ENCODE measurements at regions not wholly inside any gene's neighbourhood (a gene's known extent, or its start where the extent isn't known, plus 50 kb on each side); places are given as distances from the start of the nearest gene placed in this dataset.

DNA sequence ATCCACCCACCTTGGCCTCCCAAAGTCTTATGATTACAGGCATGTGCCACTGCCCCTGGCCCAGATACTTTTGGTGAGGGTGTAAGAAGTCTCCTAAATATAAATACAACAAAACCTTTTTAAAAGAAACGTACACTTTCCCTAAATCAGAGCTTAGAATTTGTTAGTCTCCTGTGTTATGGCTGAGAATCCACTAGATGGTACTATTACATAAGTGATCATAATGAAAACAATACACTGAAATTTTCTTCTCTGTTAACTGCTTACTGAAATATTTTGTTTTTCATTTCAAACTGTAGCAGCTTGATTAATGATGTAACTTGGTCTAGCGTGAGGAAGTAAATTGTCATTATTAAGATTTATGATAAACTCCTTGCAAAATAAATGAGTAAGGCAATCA, 74.8 kb upstream of the FAM98A start:
- peaks cover 16% of the 10 kb centered on the region for H3K4me1 Mint-ChIP-seq
- no peak overlapping the region for H3K27ac Mint-ChIP-seq
- POLR2A ChIA-PET: interaction anchor here (0.5 kb wide), 1 partner anchor 1385 kb away, joined by 3 read pairs; no protein-coding TSS in a partner anchor

DNA sequence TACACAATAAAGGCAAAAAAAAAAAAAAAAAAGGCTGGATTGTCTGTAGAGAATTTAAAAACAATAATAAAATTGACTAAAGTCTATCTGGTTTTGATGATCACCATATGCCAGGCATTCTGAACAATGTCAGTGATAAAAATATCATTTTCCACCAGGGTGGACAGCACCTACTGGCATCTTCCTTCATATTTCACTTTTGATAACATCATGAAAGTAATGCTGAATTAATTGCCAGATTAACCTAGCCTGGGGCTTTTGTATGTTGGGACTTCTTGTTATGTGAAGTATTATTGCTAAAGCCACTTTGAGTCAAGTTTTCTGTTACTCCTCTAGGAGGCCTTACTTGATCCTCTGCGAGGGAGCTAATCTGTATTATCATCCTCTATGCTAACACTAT, 73.8 kb upstream of the FAM98A start:
- H3K4me3 Mint-ChIP-seq: no peak overlapping the region
- ATAC-seq (no peak), DNase-seq (ENCODE audit: low spot score) (no peak)
- no peaks in the 10 kb centered on the region for H3K27me3 Mint-ChIP-seq (ENCODE audit: low read depth)
- peaks cover 10% of the 10 kb centered on the region for H3K9me3 Mint-ChIP-seq
- H3K27ac Mint-ChIP-seq: no peak overlapping the region
- ChIA-PET CTCF (interaction anchor here (1.4 to 1.5 kb wide), 2 partner anchors 9 to 36 kb away, joined by 3 to 5 read pairs; no protein-coding TSS in a partner anchor), POLR2A (no interaction called here)
- H3K4me1 Mint-ChIP-seq: peaks cover 5% of the 10 kb centered on the region
- peaks cover 11% of the 10 kb centered on the region for H3K36me3 Mint-ChIP-seq
- TF ChIP-seq ZNF671 (CRISPR knock-in tag; IDR thresholded peaks at IDR 0.05) (no peak), FOXJ3 (CRISPR knock-in tag; IDR thresholded peaks at IDR 0.05; ENCODE audit: borderline replicate concordance) (no peak), SOX15 (CRISPR knock-in tag; IDR thresholded peaks at IDR 0.05) (no peak), ATF2 (CRISPR knock-in tag; IDR thresholded peaks at IDR 0.05; ENCODE audit: borderline replicate concordance, low read depth) (no peak), FOXP1 (CRISPR knock-in tag; IDR thresholded peaks at IDR 0.05; ENCODE audit: borderline replicate concordance) (no peak), USF2 (CRISPR knock-in tag; IDR thresholded peaks at IDR 0.05) (no peak), IRF2 (CRISPR knock-in tag; IDR thresholded peaks at IDR 0.05; ENCODE audit: borderline replicate concordance, low read depth) (no peak), MYBL2 (CRISPR knock-in tag; IDR thresholded peaks at IDR 0.05) (no peak), ELF4 (CRISPR knock-in tag; IDR thresholded peaks at IDR 0.05; ENCODE audit: low read depth) (no peak), NR1H2 (CRISPR knock-in tag; IDR thresholded peaks at IDR 0.05) (no peak), CREB1 (CRISPR knock-in tag; IDR thresholded peaks at IDR 0.05) (no peak), FOXK1 (CRISPR knock-in tag; IDR thresholded peaks at IDR 0.05) (no peak)
- TF ChIP-seq, protein P1, sequence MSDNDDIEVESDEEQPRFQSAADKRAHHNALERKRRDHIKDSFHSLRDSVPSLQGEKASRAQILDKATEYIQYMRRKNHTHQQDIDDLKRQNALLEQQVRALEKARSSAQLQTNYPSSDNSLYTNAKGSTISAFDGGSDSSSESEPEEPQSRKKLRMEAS (CRISPR knock-in tag; IDR thresholded peaks at IDR 0.05): no peak
- TF ChIP-seq, protein P2, sequence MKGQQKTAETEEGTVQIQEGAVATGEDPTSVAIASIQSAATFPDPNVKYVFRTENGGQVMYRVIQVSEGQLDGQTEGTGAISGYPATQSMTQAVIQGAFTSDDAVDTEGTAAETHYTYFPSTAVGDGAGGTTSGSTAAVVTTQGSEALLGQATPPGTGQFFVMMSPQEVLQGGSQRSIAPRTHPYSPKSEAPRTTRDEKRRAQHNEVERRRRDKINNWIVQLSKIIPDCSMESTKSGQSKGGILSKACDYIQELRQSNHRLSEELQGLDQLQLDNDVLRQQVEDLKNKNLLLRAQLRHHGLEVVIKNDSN (CRISPR knock-in tag; IDR thresholded peaks at IDR 0.05): no peak

More for the DNA sequence above, 74.8 kb upstream of the FAM98A start:
- peaks cover 7% of the 10 kb centered on the region for H3K36me3 Mint-ChIP-seq
- TF ChIP-seq NFE2L1 (CRISPR knock-in tag; IDR thresholded peaks at IDR 0.05) (no peak), AFF4 (CRISPR knock-in tag; IDR thresholded peaks at IDR 0.05; ENCODE audit: borderline replicate concordance) (no peak), EMX1 (CRISPR knock-in tag; IDR thresholded peaks at IDR 0.05) (no peak), E2F4 (CRISPR knock-in tag; IDR thresholded peaks at IDR 0.05; ENCODE audit: borderline replicate concordance, low read depth) (no peak), ZMAT4 (CRISPR knock-in tag; IDR thresholded peaks at IDR 0.05) (no peak), CREB1 (CRISPR knock-in tag; IDR thresholded peaks at IDR 0.05) (no peak), MXD4 (CRISPR knock-in tag; IDR thresholded peaks at IDR 0.05; ENCODE audit: borderline replicate concordance) (no peak), IRF2 (CRISPR knock-in tag; IDR thresholded peaks at IDR 0.05; ENCODE audit: borderline replicate concordance, low read depth) (no peak), JAZF1 (CRISPR knock-in tag; IDR thresholded peaks at IDR 0.05) (no peak)
- DNase-seq (ENCODE audit: low spot score): no peak
- CTCF ChIA-PET: interaction anchor here (0.6 to 1.5 kb wide), 9 partner anchors 8 to 1737 kb away, joined by 3 to 5 read pairs (median 3); no protein-coding TSS in a partner anchor
- peaks cover 4% of the 10 kb centered on the region for H3K9me3 Mint-ChIP-seq
- no peaks in the 10 kb centered on the region for H3K27me3 Mint-ChIP-seq (ENCODE audit: low read depth)
- no peak for ATAC-seq
- H3K4me3 Mint-ChIP-seq: no peak overlapping the region

Data from WTC11 (cell line).